Cardiac fibroblast (primary cell): ENCODE measurements at regions not wholly inside any gene's neighbourhood (a gene's known extent, or its start where the extent isn't known, plus 50 kb on each side); places are given as distances from the start of the nearest gene placed in this dataset.
"Not testable (repeated sequence)": the region's sequence is repeated elsewhere in the genome, so short reads cannot be mapped to it uniquely, and the experiment has no call there.

Experiments used
- DNase-seq, 2 donors: peaks; one replicate each; pipeline versions ENCODE4 v3.0.0 to v3.0.0-alpha.2; 2010; ENCODE audit warnings: low read depth in 2 of 2
- H3K4me3 ChIP-seq, 2 donors: replicated peaks in 1 of 2; 1 replicate in 1 of 2; 2 replicates in 1 of 2; pipeline ENCODE4 v1.5.1; 2011; ENCODE audit warnings: low read depth in 2 of 2, low read length in 2 of 2, mild to moderate bottlenecking in 2 of 2, moderate library complexity in 1 of 2
- TF ChIP-seq, protein P1 (sequence below): IDR thresholded peaks from one replicate; pipeline ENCODE4 v1.5.1; 2011; ENCODE audit warnings: low read depth, mild to moderate bottlenecking, low read length, inconsistent platforms

DNA sequence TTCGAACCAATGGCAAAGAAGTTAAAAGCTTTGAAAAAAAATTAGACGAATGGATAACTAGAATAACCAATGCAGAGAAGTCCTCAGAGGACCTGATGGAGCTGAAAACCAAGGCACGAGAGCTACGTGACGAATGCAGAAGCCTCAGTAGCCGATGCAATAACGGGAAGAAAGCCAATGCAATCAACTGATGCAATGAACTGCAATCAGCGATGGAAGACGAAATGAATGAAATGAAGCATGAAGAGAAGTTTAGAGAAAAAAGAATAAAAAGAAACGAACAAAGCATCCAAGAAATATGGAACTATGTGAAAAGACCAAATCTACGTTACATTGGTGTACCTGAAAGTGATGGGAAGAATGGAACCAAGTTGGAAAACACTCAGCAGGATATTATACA lies 52.6 kb upstream of the MRPS30 start:
- DNase-seq, H3K4me3 ChIP-seq: not testable (repeated sequence)

GRCh38 chr5:44747396-44747795 lies 61.4 kb upstream of the MRPS30 start:
- no peak overlapping the region for H3K4me3 ChIP-seq
- TF ChIP-seq, protein P1, sequence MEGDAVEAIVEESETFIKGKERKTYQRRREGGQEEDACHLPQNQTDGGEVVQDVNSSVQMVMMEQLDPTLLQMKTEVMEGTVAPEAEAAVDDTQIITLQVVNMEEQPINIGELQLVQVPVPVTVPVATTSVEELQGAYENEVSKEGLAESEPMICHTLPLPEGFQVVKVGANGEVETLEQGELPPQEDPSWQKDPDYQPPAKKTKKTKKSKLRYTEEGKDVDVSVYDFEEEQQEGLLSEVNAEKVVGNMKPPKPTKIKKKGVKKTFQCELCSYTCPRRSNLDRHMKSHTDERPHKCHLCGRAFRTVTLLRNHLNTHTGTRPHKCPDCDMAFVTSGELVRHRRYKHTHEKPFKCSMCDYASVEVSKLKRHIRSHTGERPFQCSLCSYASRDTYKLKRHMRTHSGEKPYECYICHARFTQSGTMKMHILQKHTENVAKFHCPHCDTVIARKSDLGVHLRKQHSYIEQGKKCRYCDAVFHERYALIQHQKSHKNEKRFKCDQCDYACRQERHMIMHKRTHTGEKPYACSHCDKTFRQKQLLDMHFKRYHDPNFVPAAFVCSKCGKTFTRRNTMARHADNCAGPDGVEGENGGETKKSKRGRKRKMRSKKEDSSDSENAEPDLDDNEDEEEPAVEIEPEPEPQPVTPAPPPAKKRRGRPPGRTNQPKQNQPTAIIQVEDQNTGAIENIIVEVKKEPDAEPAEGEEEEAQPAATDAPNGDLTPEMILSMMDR = no peak
- DNase-seq = no peak

GRCh38 chr5:44740660-44741059 lies 68.1 kb upstream of the MRPS30 start:
- DNase-seq = no peak
- TF ChIP-seq, protein P1 = no peak
- no peak overlapping the region for H3K4me3 ChIP-seq

GRCh38 chr5:44729536-44729935 lies 79.2 kb upstream of the MRPS30 start:
- no peak overlapping the region for H3K4me3 ChIP-seq
- TF ChIP-seq, protein P1 = no peak
- DNase-seq = no peak

DNA sequence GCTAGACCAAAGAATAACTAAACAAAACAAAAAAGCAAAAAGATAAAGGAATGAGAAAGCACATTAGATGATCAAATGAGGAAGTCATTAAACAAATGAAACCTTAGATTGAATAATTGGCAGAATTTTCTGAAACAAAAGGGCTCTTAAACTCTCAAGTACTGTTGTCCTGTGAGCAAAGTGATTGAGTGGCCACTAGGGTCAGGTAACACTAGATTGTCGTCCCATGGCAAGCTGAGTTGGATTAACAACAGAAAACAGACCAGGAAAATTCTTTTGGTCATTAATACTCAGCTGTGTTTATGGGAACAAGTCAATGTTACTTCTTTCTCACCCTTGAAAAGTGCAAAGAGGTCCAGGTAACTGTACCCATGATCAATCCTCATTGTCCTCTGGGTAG lies 81.6 kb upstream of the MRPS30 start:
- no peak overlapping the region for H3K4me3 ChIP-seq
- TF ChIP-seq, protein P1 = no peak
- DNase-seq = no peak

GRCh38 chr5:44719856-44720255 lies 88.9 kb upstream of the MRPS30 start:
- TF ChIP-seq, protein P1 = no peak
- H3K4me3 ChIP-seq = no peak overlapping the region
- DNase-seq = no peak

- TF ChIP-seq, protein P1 = no peak
- DNase-seq = peak in 1 of 2 donors; percentile 0
- H3K4me3 ChIP-seq = no peak overlapping the region
These were observed 93.7 kb upstream of the MRPS30 start for GRCh38 chr5:44714871-44715561.
